Transverse colon (tissue), 3 donors: ENCODE measurements at regions not wholly inside any gene's neighbourhood (a gene's known extent, or its start where the extent isn't known, plus 50 kb on each side); places are given as distances from the start of the nearest gene placed in this dataset.

Experiments used
- EP300 ChIP-seq: sonication (generic); formaldehyde crosslinking; IDR thresholded peaks from one replicate; pipeline ENCODE4 v1.6.1; 2017; ENCODE audit warnings: antibody characterized with exemption, low read depth
- POLR2A ChIP-seq: fragments of 450-650 bp; IDR thresholded peaks from one replicate; pipeline ENCODE4 v1.6.1; 2016; ENCODE audit warnings: antibody characterized with exemption, mild to moderate bottlenecking, moderate library complexity
- TF ChIP-seq, protein P1 (sequence below), 5 experiments: fragments of 200-600 bp in 3 of 5; fragments of 450-650 bp in 2 of 5; sonication (generic) in 3 of 5; IDR thresholded peaks; 1 replicate in 2 of 5; 2 replicates in 3 of 5; pipeline ENCODE4 v1.5.1; 2016 to 2017; ENCODE audit warnings: antibody characterized with exemption in 5 of 5, inconsistent platforms in 3 of 5, mild to moderate bottlenecking in 2 of 5, moderate library complexity in 1 of 5

DNA sequence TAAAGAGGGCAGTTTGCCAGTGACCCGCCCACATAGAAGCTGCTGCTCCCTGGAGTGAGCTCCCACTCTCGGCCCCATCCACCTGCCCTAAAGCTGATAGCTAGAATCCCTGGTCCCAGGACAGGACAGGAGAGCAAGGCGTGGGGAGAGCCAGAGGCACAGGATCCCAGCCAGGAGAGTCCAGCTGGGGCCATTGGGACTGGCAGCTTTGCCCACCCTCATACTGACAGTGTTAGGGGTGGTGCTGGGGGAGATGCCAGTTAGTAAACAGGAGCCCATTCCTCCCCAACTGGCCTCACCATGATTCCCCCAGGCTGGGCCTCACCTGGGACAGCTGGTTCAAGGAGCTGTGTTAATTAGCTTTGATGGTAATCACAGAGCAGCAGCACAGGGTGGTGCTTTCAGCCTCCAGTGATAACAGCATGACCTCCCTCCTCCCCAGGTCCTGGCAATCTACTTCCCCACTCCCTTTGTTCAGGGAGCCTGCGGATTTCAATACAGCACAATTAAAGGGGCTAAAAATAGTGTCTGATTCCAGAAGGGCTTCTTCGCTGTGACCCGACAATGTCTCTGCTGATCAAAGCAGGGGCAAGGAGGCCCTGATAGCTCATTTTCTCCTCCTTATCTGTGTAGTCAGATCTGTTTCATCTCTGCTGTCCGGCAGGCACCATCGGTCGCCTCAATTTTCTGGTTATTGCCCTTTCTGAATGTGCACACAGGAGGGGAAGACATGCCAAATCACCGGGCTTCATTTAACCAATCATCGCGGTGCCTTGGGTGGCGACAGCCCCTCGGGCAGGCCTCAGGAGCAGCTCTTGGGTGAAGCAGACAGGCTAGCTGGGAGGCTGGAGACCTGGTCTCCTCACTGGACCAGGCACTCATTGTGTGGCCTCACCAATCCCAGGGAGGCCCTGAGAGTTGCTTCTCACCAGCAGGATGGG lies 119.9 kb upstream of the TEX51 start:
- TF ChIP-seq, protein P1, sequence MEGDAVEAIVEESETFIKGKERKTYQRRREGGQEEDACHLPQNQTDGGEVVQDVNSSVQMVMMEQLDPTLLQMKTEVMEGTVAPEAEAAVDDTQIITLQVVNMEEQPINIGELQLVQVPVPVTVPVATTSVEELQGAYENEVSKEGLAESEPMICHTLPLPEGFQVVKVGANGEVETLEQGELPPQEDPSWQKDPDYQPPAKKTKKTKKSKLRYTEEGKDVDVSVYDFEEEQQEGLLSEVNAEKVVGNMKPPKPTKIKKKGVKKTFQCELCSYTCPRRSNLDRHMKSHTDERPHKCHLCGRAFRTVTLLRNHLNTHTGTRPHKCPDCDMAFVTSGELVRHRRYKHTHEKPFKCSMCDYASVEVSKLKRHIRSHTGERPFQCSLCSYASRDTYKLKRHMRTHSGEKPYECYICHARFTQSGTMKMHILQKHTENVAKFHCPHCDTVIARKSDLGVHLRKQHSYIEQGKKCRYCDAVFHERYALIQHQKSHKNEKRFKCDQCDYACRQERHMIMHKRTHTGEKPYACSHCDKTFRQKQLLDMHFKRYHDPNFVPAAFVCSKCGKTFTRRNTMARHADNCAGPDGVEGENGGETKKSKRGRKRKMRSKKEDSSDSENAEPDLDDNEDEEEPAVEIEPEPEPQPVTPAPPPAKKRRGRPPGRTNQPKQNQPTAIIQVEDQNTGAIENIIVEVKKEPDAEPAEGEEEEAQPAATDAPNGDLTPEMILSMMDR (IDR thresholded peaks at IDR 0.05) = no peak
- no peak for TF ChIP-seq POLR2A
- no peak for TF ChIP-seq EP300
